Kidney tubule cell (primary cell): ENCODE measurements at regions not wholly inside any gene's neighbourhood (a gene's known extent, or its start where the extent isn't known, plus 50 kb on each side); places are given as distances from the start of the nearest gene placed in this dataset.
A peak's percentile ranks its signal among the peaks of the same experiment; 100 is the strongest.

Experiments
- DNase-seq: peaks from one replicate; pipeline ENCODE4 v3.0.0-alpha.2; 2018; ENCODE audit warnings: low spot score

GRCh38 chr13:85896516-85897450 is 97.6 kb upstream of the SLITRK6 start:
- DNase-seq: no peak

- no peak for DNase-seq
Measured at GRCh38 chr13:85887406-85887805, 88.2 kb upstream of the SLITRK6 start.

DNA sequence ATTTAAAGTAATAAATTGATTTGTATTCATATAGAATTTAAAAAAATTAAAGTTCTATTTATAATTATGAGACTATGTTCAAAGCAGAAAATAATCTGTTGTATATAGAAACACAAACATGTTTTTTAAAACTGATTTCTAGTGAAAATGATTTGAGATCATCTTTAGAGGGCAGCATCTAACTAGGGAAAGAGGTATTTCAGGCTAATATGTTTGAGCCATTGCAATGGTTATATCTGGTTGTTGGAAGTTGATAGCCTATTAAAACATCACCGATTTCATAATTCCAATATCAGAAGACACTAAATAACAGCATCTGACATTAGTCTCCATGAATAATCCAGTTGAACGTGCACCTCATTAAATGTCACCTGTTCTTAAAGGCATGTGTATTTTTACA is 79.8 kb upstream of the SLITRK6 start:
- no peak for DNase-seq

GRCh38 chr13:85864963-85865530 is 65.8 kb upstream of the SLITRK6 start:
- DNase-seq: peak; percentile 3

DNA sequence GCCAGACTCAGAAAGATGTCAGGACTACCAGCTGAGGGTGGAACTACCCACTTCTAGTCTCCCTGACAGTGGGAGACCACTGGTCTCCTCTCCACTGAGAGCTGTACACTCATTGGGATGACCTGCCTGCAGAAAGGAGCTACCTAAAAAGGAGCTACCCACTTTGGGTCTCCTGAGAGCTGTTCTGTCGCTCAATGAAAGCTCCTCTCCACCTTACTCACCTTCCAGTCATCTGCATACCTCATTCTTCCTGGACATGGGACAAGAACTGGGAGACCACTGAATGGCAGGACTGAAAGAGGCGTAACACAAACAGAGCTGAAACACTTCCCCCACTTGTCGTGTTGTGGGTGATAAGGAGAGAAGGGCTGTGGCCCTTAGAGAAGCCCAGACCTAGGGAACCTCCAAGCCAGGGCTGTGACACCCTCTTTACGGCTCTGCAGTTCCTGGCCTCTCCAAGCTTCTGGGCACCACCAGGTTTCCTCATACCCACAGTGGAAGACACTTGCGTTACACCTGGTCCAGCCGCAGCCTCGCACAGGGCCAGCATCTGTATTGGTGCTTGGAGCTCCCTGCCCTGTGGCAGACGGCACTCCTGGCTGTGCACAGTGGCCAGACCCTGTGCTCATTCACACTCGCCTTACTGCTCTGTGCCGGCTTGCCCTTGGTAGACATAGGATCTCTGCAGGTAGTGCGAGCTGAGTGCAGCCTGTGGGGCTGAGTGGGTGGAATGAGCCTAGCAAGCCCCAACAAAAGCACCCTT is 54.9 kb upstream of the SLITRK6 start:
- DNase-seq: no peak

DNA sequence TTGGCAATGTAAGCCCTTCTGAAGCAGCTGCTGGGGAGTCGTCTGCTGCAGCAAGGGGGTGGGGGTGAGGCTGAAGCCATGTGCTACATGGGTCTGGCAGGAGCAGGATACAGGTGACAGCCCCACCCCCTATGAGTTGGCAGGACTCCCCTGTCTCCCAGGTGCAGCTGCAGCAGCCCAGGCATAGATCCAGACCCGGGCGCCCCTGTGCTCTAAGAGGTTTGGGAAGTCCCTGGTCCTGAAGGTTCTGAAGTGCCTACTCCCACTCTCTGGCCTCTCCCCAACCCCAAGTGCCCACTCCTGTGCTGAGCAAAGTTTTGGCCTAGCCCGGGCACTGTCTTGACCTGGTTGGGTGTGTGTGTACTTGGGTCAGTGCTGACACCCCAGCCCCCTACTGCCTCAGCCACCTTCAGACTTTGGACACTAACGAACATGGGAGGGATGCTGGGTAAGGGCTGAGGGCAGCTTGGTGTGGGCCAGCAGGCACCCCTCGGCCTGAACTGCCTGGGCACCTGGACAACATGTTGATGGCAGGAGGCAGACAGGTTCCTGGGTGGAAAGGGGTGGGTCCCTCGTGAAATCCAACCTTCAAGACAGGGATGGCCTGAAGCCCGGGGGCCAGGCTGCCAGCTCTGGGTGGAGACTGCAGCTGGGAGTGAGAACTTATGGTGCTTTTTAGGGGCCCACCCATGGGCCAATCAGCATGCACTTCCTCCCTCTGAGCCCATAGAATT is 54.1 kb upstream of the SLITRK6 start:
- DNase-seq: no peak
